ENCODE measurements at regions not wholly inside any gene's neighbourhood (a gene's known extent, or its start where the extent isn't known, plus 50 kb on each side); places are given as distances from the start of the nearest gene placed in this dataset.
"Not testable (repeated sequence)": the region's sequence is repeated elsewhere in the genome, so short reads cannot be mapped to it uniquely, and the experiment has no call there.

DNA sequence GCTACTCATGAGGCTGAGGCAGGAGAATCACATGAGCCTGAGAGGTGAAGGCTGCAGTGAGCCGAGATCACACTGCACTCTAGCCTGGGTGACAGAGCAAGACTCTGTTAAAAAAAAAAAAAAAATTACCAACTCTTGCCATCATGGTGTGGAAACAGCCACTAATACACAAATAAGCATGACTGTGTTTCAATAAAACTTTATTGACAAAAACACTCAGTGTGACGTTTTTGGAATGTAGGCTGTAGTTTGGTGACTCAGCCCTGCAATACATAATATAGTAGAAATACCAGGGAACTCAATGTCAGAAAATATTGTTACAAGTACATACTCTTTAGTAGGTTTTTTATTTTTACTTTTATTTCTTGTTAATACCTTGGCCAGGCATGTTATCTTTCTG, 207.1 kb downstream of the CASP12 start:
- TF ChIP-seq, protein P1, sequence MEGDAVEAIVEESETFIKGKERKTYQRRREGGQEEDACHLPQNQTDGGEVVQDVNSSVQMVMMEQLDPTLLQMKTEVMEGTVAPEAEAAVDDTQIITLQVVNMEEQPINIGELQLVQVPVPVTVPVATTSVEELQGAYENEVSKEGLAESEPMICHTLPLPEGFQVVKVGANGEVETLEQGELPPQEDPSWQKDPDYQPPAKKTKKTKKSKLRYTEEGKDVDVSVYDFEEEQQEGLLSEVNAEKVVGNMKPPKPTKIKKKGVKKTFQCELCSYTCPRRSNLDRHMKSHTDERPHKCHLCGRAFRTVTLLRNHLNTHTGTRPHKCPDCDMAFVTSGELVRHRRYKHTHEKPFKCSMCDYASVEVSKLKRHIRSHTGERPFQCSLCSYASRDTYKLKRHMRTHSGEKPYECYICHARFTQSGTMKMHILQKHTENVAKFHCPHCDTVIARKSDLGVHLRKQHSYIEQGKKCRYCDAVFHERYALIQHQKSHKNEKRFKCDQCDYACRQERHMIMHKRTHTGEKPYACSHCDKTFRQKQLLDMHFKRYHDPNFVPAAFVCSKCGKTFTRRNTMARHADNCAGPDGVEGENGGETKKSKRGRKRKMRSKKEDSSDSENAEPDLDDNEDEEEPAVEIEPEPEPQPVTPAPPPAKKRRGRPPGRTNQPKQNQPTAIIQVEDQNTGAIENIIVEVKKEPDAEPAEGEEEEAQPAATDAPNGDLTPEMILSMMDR (IDR thresholded peaks at IDR 0.05; ENCODE audit: low read depth, low read length) = no peak
- no peak for TF ChIP-seq POLR2A (IDR thresholded peaks at IDR 0.05; ENCODE audit: extremely low read depth, insufficient read length)
- TF ChIP-seq, protein P2, sequence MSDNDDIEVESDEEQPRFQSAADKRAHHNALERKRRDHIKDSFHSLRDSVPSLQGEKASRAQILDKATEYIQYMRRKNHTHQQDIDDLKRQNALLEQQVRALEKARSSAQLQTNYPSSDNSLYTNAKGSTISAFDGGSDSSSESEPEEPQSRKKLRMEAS (IDR thresholded peaks at IDR 0.05; ENCODE audit: low read depth, low read length) = no peak
- TF ChIP-seq MYC (IDR thresholded peaks at IDR 0.05; ENCODE audit: low read depth, low read length) = no peak
- no peak overlapping the region for H3K4me3 ChIP-seq (ENCODE audit: low read depth, low read length)
- DNase-seq (ENCODE audit: low read depth) = no peak

DNA sequence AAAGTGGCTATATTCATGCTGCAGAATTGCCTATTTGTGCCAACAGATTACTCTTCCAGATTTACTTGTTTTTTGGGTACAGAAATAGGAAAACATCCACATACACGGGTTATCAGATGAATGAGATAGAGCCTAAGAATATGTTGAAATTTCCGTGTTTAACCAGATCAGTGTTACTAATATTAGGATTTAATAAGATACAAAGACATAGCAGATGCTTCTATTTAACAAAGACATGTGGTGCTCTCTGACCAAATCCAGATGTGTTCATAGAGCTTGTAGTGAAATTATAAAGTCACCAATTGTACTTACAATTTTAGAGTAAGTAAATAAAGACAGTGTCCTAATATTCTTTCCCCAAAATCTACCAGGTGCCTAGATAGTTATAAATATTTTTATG, 208.0 kb downstream of the CASP12 start:
- H3K4me3 ChIP-seq (ENCODE audit: low read depth, low read length) = no peak overlapping the region
- TF ChIP-seq, protein P1 (IDR thresholded peaks at IDR 0.05; ENCODE audit: low read depth, low read length) = no peak
- TF ChIP-seq, protein P2 (IDR thresholded peaks at IDR 0.05; ENCODE audit: low read depth, low read length) = no peak
- DNase-seq (ENCODE audit: low read depth) = no peak

DNA sequence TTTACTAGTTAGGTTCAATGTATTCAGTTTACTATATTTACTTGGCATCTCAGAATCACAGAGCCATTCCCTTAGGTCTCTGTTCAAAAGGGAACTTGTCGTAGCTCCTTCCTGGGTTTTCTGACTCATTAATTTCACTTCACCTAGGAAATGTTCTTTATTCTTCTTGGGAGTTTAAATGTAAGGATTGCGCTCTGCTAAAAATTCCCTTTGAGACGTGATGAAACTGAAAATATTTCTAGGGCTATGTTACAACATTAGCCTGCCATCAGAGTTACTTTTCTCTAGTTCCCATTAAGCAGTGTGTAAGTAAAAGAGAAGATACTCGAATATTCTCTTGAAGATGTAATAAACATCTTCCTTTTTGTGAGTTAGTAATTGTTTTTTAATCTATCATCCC, 209.5 kb downstream of the CASP12 start:
- H3K4me3 ChIP-seq (ENCODE audit: low read depth, low read length) = no peak overlapping the region
- DNase-seq (ENCODE audit: low read depth) = no peak
- TF ChIP-seq, protein P1 (IDR thresholded peaks at IDR 0.05; ENCODE audit: low read depth, low read length) = no peak
- TF ChIP-seq, protein P2 (IDR thresholded peaks at IDR 0.05; ENCODE audit: low read depth, low read length) = no peak
- TF ChIP-seq MYC (IDR thresholded peaks at IDR 0.05; ENCODE audit: low read depth, low read length) (no peak), POLR2A (IDR thresholded peaks at IDR 0.05; ENCODE audit: extremely low read depth, insufficient read length) (no peak)

DNA sequence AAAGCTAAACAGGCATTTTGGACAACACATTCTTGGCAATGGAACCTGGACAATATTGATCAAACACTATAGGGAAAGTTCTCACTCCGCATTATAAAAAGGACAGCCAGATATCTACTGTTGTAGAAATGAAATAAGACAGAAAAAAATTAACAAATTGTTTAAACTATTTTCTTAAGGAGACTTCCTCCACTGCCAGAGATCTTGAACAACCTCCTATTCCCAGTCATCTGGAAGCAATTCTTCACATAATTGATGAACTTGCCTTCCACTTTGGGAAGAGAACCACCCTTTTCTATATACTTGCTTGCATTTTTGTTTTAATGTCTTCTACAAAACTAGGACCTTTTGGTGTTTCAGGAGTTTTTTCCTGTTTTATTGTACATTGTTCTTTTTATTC, 216.1 kb downstream of the CASP12 start:
- no peak for DNase-seq (ENCODE audit: low read depth)
- TF ChIP-seq MYC (IDR thresholded peaks at IDR 0.05; ENCODE audit: low read depth, low read length) (no peak), POLR2A (IDR thresholded peaks at IDR 0.05; ENCODE audit: extremely low read depth, insufficient read length) (no peak)
- TF ChIP-seq, protein P2 (IDR thresholded peaks at IDR 0.05; ENCODE audit: low read depth, low read length) = no peak
- TF ChIP-seq, protein P1 (IDR thresholded peaks at IDR 0.05; ENCODE audit: low read depth, low read length) = no peak
- H3K4me3 ChIP-seq (ENCODE audit: low read depth, low read length) = no peak overlapping the region

DNA sequence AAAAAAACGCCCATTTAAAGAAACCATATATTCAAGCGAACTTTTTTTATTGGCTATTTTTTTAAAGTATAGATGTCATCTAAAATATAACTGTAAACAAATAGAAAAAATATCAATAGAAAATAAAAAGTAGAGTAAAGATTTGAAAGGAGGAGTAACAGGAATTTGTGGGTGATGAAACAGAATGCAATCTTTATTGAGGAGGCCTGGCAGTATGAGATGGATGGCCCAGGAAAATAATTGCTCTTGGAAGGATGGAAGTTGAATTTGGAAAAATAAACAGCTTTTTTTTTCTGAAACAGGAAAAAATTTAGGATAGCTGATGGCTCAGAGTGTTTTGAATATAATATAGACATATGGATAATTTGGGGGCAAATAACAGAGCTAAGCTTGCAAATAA, 219.0 kb downstream of the CASP12 start:
- TF ChIP-seq POLR2A (IDR thresholded peaks at IDR 0.05; ENCODE audit: extremely low read depth, insufficient read length) = no peak
- TF ChIP-seq, protein P2 (IDR thresholded peaks at IDR 0.05; ENCODE audit: low read depth, low read length) = no peak
- TF ChIP-seq, protein P1 (IDR thresholded peaks at IDR 0.05; ENCODE audit: low read depth, low read length) = no peak
- no peak for DNase-seq (ENCODE audit: low read depth)
- H3K4me3 ChIP-seq (ENCODE audit: low read depth, low read length) = no peak overlapping the region

DNA sequence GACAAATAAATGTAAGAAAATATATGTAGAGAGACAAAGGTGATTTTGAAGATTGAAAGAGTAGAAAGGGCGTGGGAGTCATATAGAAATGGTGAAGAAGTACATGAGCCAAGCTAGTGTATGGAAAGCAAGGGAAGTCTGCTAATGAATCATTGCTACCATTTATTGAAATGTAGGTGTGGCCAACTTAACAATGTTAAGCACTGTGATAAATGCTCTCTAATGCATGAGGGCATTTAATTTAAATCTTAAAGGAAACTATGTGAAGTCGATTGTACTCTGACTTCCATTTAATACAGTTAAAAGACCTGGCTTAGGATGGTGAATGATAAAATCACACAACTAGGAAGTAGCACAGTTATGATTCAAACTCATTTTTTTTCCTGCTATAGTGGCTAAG, 219.9 kb downstream of the CASP12 start:
- no peak for DNase-seq (ENCODE audit: low read depth)
- H3K4me3 ChIP-seq (ENCODE audit: low read depth, low read length) = no peak overlapping the region
- TF ChIP-seq MYC (IDR thresholded peaks at IDR 0.05; ENCODE audit: low read depth, low read length) (no peak), POLR2A (IDR thresholded peaks at IDR 0.05; ENCODE audit: extremely low read depth, insufficient read length) (no peak)
- TF ChIP-seq, protein P1 (IDR thresholded peaks at IDR 0.05; ENCODE audit: low read depth, low read length) = no peak
- TF ChIP-seq, protein P2 (IDR thresholded peaks at IDR 0.05; ENCODE audit: low read depth, low read length) = no peak

DNA sequence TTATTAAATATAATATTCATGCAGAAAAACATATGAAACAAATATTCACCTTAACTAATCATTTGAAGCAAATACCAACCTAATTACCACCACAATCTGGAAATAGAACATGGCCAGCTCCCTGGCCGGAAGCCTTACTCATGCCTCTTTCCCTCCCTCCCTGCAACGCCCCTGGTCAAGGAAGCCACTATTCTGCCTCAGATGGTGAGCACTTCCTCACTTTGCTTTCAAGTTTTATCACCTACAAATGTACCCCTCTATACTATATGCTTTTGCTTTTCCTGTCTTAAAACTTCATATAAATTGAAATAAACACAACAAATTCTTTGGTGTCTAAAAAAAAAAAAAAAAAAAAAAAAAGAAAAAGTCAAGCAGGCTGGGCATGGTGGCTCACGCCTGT, 221.2 kb downstream of the CASP12 start:
- H3K4me3 ChIP-seq (ENCODE audit: low read depth, low read length); DNase-seq (ENCODE audit: low read depth): not testable (repeated sequence)
